OCI-LY7 (cell line): ENCODE measurements at regions not wholly inside any gene's neighbourhood (a gene's known extent, or its start where the extent isn't known, plus 50 kb on each side); places are given as distances from the start of the nearest gene placed in this dataset.

Experiments
- BruUV-seq: library from RNA; stranded (reverse); fragments of 400-500 nt; replicated peaks from 2 replicates; lab custom pipeline; 2021; lab: Mats Ljungman, UMichigan
- CTCF ChIA-PET: fragments of 300-600 bp; sonication (Branson Sonifier 250); formaldehyde crosslinking; loops from one replicate; lab custom pipeline; 2022; ENCODE audit warnings: antibody characterized with exemption; ENCODE audit not compliant: unreplicated experiment; lab: Charles Lee
- POLR2A ChIA-PET: fragments of 300-600 bp; sonication (Branson Sonifier 250); formaldehyde crosslinking; loops from one replicate; lab custom pipeline; 2022; ENCODE audit warnings: antibody characterized with exemption; lab: Charles Lee
- DNase-seq: peaks from one replicate; pipeline ENCODE4 v3.0.0-alpha.2; 2015; ENCODE audit warnings: low spot score
- H2AFZ ChIP-seq: fragments of 200-600 bp; sonication (generic), shearing (Covaris generic); 2 replicates; pipeline ENCODE4 v1.6.1; 2014; ENCODE audit warnings: mild to moderate bottlenecking, antibody characterized with exemption, low read length, moderate library complexity
- H3K27ac ChIP-seq: fragments of 200-600 bp; sonication (generic); 2 replicates; pipeline ENCODE4 v1.5.1; 2014; ENCODE audit warnings: mixed run types, low read depth, mild to moderate bottlenecking, moderate library complexity, low read length, inconsistent platforms; ENCODE audit not compliant: poor library complexity, severe bottlenecking
- H3K36me3 ChIP-seq: fragments of 200-600 bp; sonication (generic); 2 replicates; pipeline ENCODE4 v1.6.1; 2014; ENCODE audit warnings: mild to moderate bottlenecking, antibody characterized with exemption, low read length, moderate library complexity, mixed read lengths; ENCODE audit not compliant: insufficient read depth
- H3K4me1 ChIP-seq: fragments of 200-600 bp; sonication (generic); 2 replicates; pipeline ENCODE4 v1.5.1; 2014; ENCODE audit warnings: mild to moderate bottlenecking, low read length; ENCODE audit not compliant: insufficient read depth, poor library complexity, severe bottlenecking
- H3K4me2 ChIP-seq: fragments of 200-600 bp; sonication (generic); 2 replicates; pipeline ENCODE4 v1.6.1; 2014; ENCODE audit warnings: mild to moderate bottlenecking, low read length
- H3K4me3 ChIP-seq: fragments of 200-600 bp; sonication (generic); 2 replicates; pipeline ENCODE4 v1.5.1; 2014; ENCODE audit warnings: mild to moderate bottlenecking, low read depth, low read length; ENCODE audit not compliant: poor library complexity, severe bottlenecking
- H3K79me2 ChIP-seq: fragments of 200-600 bp; sonication (generic); 2 replicates; pipeline ENCODE4 v1.6.1; 2016; ENCODE audit warnings: low read depth, mild to moderate bottlenecking, low read length, moderate library complexity, mixed read lengths; ENCODE audit not compliant: insufficient read depth
- H3K9me2 ChIP-seq: fragments of 200-600 bp; sonication (generic); 2 replicates; pipeline ENCODE4 v1.6.1; 2016; ENCODE audit warnings: mild to moderate bottlenecking, low read length, mixed read lengths; ENCODE audit not compliant: insufficient read depth
- H3K9me3 ChIP-seq: fragments of 200-600 bp; sonication (generic); 2 replicates; pipeline ENCODE4 v1.6.1; 2014; ENCODE audit warnings: mild to moderate bottlenecking, mixed run types, low read length, mixed read lengths
- H4K20me1 ChIP-seq: fragments of 200-600 bp; sonication (generic); 2 replicates; pipeline ENCODE4 v1.6.1; 2014; ENCODE audit warnings: mild to moderate bottlenecking, antibody characterized with exemption, low read length, moderate library complexity, mixed read lengths; ENCODE audit not compliant: insufficient read depth
- CTCF ChIP-seq: fragments of 200-600 bp; sonication (generic); conservative IDR thresholded peaks from 2 replicates; pipeline ENCODE4 v1.5.1; 2014; ENCODE audit warnings: mild to moderate bottlenecking, antibody characterized with exemption, low read length, moderate library complexity, mixed read lengths
- EZH2phosphoT487 ChIP-seq: fragments of 200-600 bp; sonication (generic); IDR thresholded peaks from 2 replicates; pipeline ENCODE4 v1.6.1; 2018; ENCODE audit warnings: low read depth, borderline replicate concordance, mild to moderate bottlenecking, mixed run types, antibody characterized with exemption, low read length, moderate library complexity, mixed read lengths
- intact Hi-C: fragments of 100-400 bp; cut with micrococcal nuclease; formaldehyde crosslinking; loops from one replicate; pipeline ENCODE4 v1.10.0; 2022; ENCODE audit not compliant: unreplicated experiment

- H3K4me3 ChIP-seq = no peak overlapping the region
- ChIA-PET POLR2A (no interaction called here), CTCF (no interaction called here)
- intact Hi-C loops = no loop called here
- H3K9me3 ChIP-seq = no peaks in the 10 kb centered on the region
- no peaks in the 10 kb centered on the region for H3K9me2 ChIP-seq
- no peaks in the 10 kb centered on the region for H4K20me1 ChIP-seq
- no peak overlapping the region for H3K4me2 ChIP-seq
- H3K27ac ChIP-seq = no peak overlapping the region
- TF ChIP-seq EZH2phosphoT487 (no peak), CTCF (no peak)
- DNase-seq = no peak
- BruUV-seq = no TSS peak
- H3K36me3 ChIP-seq = no peaks in the 10 kb centered on the region
- no peaks in the 10 kb centered on the region for H3K79me2 ChIP-seq
- H2AFZ ChIP-seq = no peak overlapping the region
- no peaks in the 10 kb centered on the region for H3K4me1 ChIP-seq
Measured at GRCh38 chrX:36543499-36543898, 464.7 kb upstream of the FAM47C start.

GRCh38 chrX:36562986-36563385 lies 445.2 kb upstream of the FAM47C start:
- H2AFZ ChIP-seq = no peak overlapping the region
- no peaks in the 10 kb centered on the region for H3K79me2 ChIP-seq
- ChIA-PET CTCF (no interaction called here), POLR2A (no interaction called here)
- no peaks in the 10 kb centered on the region for H3K36me3 ChIP-seq
- H3K9me2 ChIP-seq = no peaks in the 10 kb centered on the region
- H3K4me2 ChIP-seq = no peak overlapping the region
- intact Hi-C loops = no loop called here
- H3K27ac ChIP-seq = no peak overlapping the region
- no peaks in the 10 kb centered on the region for H3K4me1 ChIP-seq
- H4K20me1 ChIP-seq = no peaks in the 10 kb centered on the region
- no peak overlapping the region for H3K4me3 ChIP-seq
- no peak for DNase-seq
- H3K9me3 ChIP-seq = no peaks in the 10 kb centered on the region
- TF ChIP-seq EZH2phosphoT487 (no peak), CTCF (no peak)
- no TSS peak for BruUV-seq

- Histone ChIP-seq H3K4me1 (no peaks in the 10 kb centered on the region), H3K79me2 (no peaks in the 10 kb centered on the region), H3K4me2 (no peak overlapping the region), H2AFZ (no peak overlapping the region), H3K36me3 (no peaks in the 10 kb centered on the region), H3K27ac (no peak overlapping the region), H3K4me3 (no peak overlapping the region), H4K20me1 (no peaks in the 10 kb centered on the region), H3K9me2 (no peaks in the 10 kb centered on the region), H3K9me3 (no peaks in the 10 kb centered on the region)
- ChIA-PET POLR2A (no interaction called here), CTCF (no interaction called here)
- BruUV-seq = no TSS peak
- DNase-seq = no peak
- intact Hi-C loops = no loop called here
- no peak for TF ChIP-seq CTCF
- no peak for TF ChIP-seq EZH2phosphoT487
Measured at GRCh38 chrX:36568946-36569345, 439.2 kb upstream of the FAM47C start.
